ENCODE measurements at regions not wholly inside any gene's neighbourhood (a gene's known extent, or its start where the extent isn't known, plus 50 kb on each side); places are given as distances from the start of the nearest gene placed in this dataset.

DNA sequence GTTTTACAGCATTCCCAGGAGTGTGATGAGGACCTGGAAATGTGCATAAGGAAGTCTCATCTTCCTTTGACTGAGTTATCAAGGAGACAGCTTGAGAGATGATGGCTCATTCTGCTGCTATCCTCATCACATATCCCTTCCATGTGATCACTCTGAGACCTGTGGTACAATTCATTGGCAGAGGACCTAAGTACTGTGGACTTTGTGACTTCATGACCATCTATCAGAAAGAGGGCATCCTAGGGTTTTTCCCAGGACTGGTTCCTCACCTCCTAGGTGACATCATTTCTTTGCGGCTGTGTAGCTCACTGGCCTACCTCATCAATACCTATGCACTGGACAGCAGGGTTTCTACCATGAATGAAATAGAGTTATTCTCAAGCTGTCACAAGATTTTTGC is 172.1 kb upstream of the PLEKHG7 start:
- Histone ChIP-seq H3K4me1 (no peaks in the 10 kb centered on the region), H3K9me3 (no peaks in the 10 kb centered on the region), H3K27me3 (no peaks in the 10 kb centered on the region), H3K4me3 (ENCODE audit: low read depth, low read length) (no peak overlapping the region), H3K36me3 (no peaks in the 10 kb centered on the region)
- no peak for DNase-seq
- no peak for TF ChIP-seq CTCF (IDR thresholded peaks at IDR 0.05; ENCODE audit: low read depth, low read length)

- Histone ChIP-seq H3K36me3 (no peaks in the 10 kb centered on the region), H3K9me3 (no peaks in the 10 kb centered on the region), H3K4me1 (no peaks in the 10 kb centered on the region), H3K27me3 (no peaks in the 10 kb centered on the region), H3K4me3 (ENCODE audit: low read depth, low read length) (no peak overlapping the region)
- TF ChIP-seq CTCF (IDR thresholded peaks at IDR 0.05; ENCODE audit: low read depth, low read length) = no peak
- no peak for DNase-seq
These were observed 172.8 kb upstream of the PLEKHG7 start for GRCh38 chr12:92529944-92530343.

DNA sequence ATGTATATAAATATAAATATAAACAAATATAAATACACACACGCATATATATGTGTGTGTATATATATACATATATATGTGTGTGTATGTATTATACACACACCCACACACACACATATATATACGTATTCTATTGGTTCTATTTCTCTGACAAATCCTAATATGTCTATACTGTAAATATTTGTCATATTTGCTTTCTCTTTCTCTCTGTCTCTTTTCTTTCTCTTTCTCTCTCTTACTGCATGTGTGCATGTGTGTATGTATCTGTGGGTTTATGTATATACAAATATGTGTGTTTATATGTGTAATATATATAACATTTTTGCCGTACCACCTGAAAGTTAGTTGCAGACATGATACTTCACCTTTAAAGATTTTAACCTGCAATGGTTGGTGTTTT is 174.2 kb upstream of the PLEKHG7 start:
- Histone ChIP-seq H3K4me1 (no peaks in the 10 kb centered on the region), H3K27me3 (no peaks in the 10 kb centered on the region), H3K4me3 (ENCODE audit: low read depth, low read length) (no peak overlapping the region), H3K36me3 (no peaks in the 10 kb centered on the region), H3K9me3 (no peaks in the 10 kb centered on the region)
- no peak for TF ChIP-seq CTCF (IDR thresholded peaks at IDR 0.05; ENCODE audit: low read depth, low read length)
- DNase-seq = no peak

GRCh38 chr12:92528097-92528496 is 174.7 kb upstream of the PLEKHG7 start:
- no peak for TF ChIP-seq CTCF (IDR thresholded peaks at IDR 0.05; ENCODE audit: low read depth, low read length)
- Histone ChIP-seq H3K27me3 (no peaks in the 10 kb centered on the region), H3K4me3 (ENCODE audit: low read depth, low read length) (no peak overlapping the region), H3K4me1 (no peaks in the 10 kb centered on the region), H3K9me3 (no peaks in the 10 kb centered on the region), H3K36me3 (no peaks in the 10 kb centered on the region)
- no peak for DNase-seq

DNA sequence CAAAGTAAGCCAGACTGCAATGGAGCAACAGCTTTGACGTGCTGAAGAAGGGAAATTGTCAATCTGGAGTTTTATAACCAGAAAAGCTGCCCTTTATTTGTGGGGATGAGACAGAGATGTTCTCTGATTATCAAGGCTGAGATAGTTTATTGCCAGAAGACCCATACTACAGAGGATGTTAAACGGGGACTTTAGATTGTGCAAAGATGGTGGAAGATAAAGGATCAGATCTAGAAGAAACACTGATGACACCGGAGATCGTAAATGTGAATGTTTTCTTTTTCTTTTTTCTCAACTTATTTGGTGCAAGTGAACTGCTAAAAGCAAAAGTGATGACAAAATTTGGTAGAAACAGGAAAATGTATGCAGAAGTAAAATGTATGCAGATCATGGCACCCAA is 178.3 kb upstream of the PLEKHG7 start:
- Histone ChIP-seq H3K4me1 (no peaks in the 10 kb centered on the region), H3K27me3 (no peaks in the 10 kb centered on the region), H3K9me3 (no peaks in the 10 kb centered on the region), H3K4me3 (ENCODE audit: low read depth, low read length) (no peak overlapping the region), H3K36me3 (no peaks in the 10 kb centered on the region)
- no peak for TF ChIP-seq CTCF (IDR thresholded peaks at IDR 0.05; ENCODE audit: low read depth, low read length)
- DNase-seq = no peak

DNA sequence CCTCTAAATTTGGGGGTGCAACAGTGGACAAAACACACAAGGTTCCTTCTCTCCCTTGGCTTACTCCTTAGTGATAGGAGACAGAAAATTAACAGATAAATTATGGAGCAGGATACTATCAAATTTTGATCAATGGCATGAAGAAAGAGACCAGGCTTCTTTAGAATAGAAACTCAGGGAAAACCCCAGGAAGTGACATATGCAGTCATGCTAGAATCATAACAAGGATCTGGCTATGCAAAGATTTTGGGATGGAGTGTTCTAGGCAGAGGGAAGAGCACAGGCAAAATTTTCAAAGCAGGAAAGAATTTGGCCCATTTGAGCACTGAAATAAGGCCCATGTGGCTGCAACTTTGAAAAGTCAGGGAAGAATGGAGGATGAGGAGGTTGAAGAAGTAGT is 182.3 kb upstream of the PLEKHG7 start:
- Histone ChIP-seq H3K27me3 (no peaks in the 10 kb centered on the region), H3K36me3 (no peaks in the 10 kb centered on the region), H3K4me3 (ENCODE audit: low read depth, low read length) (no peak overlapping the region), H3K4me1 (no peaks in the 10 kb centered on the region), H3K9me3 (no peaks in the 10 kb centered on the region)
- TF ChIP-seq CTCF (IDR thresholded peaks at IDR 0.05; ENCODE audit: low read depth, low read length) = no peak
- no peak for DNase-seq

All from BE2C (cell line).